AG04449 (cell line): ENCODE measurements at regions not wholly inside any gene's neighbourhood (a gene's known extent, or its start where the extent isn't known, plus 50 kb on each side); places are given as distances from the start of the nearest gene placed in this dataset.

Source experiments
- CTCF ChIA-PET: fragments of 350-600 bp; formaldehyde crosslinking; extraction: SDS; loops from one replicate; lab custom pipeline; 2021; ENCODE audit warnings: antibody characterized with exemption; lab: Yijun Ruan, JAX
- POLR2A ChIA-PET: fragments of 400-600, 350-600 bp; formaldehyde crosslinking; extraction: SDS; loops from one replicate; lab custom pipeline; 2020; ENCODE audit warnings: antibody characterized with exemption, inconsistent platforms; lab: Yijun Ruan, JAX
- DNase-seq: peaks from one replicate; pipeline ENCODE4 v3.0.0-alpha.2; 2010; ENCODE audit warnings: low read depth, low spot score
- H3K4me3 ChIP-seq: 2 replicates; pipeline ENCODE4 v1.5.1; 2011; ENCODE audit warnings: low read depth, mild to moderate bottlenecking, control low read depth, low read length
- TF ChIP-seq, protein P1 (sequence below): IDR thresholded peaks from one replicate; pipeline ENCODE4 v1.5.1; 2011; ENCODE audit warnings: mild to moderate bottlenecking, moderate library complexity, low read length, control low read depth, inconsistent platforms; ENCODE audit not compliant: insufficient read depth; ENCODE audit errors: missing control alignments

DNA sequence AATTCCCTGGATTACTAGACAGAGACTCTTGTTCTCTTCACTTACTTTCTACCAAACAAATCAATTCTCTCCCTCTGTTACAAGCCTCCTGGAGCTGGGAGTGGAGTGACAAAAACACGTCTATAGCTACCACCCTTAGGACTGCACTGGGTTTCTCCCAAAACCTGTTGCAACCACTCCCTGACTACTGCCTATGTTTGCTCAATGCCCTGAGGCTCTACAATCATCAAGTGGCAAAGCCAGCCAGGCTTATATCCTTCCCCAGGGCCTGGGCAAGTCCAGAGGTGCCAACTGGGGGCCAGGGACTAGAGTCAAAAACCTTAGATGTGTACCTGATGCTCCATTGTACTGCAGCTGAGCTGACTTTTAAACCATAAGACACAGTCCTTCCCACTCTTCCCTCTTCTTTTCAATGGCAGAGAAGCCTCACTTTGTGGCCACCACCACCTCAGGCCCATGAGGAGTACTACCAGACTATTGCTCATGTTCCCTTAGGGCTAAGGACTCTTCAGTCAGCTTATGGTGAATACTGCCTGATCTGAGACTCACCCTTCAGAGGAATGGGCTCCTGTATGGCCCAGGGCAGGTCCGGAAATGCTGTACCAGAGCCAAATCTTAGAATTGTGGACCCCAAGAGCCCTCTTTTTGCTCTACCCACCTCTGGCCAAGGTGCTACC is 125.4 kb upstream of the PLCL2 start:
- ChIA-PET CTCF (no interaction called here), POLR2A (no interaction called here)
- TF ChIP-seq, protein P1, sequence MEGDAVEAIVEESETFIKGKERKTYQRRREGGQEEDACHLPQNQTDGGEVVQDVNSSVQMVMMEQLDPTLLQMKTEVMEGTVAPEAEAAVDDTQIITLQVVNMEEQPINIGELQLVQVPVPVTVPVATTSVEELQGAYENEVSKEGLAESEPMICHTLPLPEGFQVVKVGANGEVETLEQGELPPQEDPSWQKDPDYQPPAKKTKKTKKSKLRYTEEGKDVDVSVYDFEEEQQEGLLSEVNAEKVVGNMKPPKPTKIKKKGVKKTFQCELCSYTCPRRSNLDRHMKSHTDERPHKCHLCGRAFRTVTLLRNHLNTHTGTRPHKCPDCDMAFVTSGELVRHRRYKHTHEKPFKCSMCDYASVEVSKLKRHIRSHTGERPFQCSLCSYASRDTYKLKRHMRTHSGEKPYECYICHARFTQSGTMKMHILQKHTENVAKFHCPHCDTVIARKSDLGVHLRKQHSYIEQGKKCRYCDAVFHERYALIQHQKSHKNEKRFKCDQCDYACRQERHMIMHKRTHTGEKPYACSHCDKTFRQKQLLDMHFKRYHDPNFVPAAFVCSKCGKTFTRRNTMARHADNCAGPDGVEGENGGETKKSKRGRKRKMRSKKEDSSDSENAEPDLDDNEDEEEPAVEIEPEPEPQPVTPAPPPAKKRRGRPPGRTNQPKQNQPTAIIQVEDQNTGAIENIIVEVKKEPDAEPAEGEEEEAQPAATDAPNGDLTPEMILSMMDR: no peak
- DNase-seq: no peak
- no peak overlapping the region for H3K4me3 ChIP-seq

- POLR2A ChIA-PET: no interaction called here
- DNase-seq: peak; percentile 38
- CTCF ChIA-PET: no interaction called here
- no peak overlapping the region for H3K4me3 ChIP-seq
- TF ChIP-seq, protein P1: no peak
Measured at GRCh38 chr3:16761571-16761970, 123.2 kb upstream of the PLCL2 start.

DNA sequence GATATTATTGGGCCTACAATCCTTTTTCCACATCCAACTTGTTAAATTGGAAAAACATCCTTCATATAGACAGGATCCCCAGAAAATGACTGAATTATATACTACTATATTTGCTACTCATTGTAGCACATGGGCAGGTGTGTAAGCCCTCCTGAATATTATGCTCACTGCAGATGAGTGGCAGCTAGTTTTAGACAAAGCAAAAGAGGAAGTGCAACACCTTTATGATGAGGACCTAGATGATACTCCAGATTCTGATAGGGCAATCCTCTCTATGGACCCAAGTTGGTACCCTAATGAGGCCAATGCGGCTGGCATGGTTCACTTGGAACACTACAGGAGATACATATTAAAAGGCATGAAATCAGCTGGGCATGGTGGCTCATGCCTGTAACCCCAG is 119.1 kb upstream of the PLCL2 start:
- POLR2A ChIA-PET: no interaction called here

GRCh38 chr3:16767006-16767405 is 117.7 kb upstream of the PLCL2 start:
- H3K4me3 ChIP-seq: no peak overlapping the region
- POLR2A ChIA-PET: no interaction called here
- DNase-seq: no peak
- CTCF ChIA-PET: interaction anchor here (0.8 to 2.0 kb wide), 2 partner anchors 9 to 13 kb away, joined by 3 to 4 read pairs; no protein-coding TSS in a partner anchor
- TF ChIP-seq, protein P1: no peak

More for the DNA sequence above, 119.1 kb upstream of the PLCL2 start:
- TF ChIP-seq, protein P1: no peak
- DNase-seq: no peak
- no peak overlapping the region for H3K4me3 ChIP-seq
- CTCF ChIA-PET: no interaction called here

- TF ChIP-seq, protein P1: no peak
- no peak overlapping the region for H3K4me3 ChIP-seq
- CTCF ChIA-PET: interaction anchor here (2.0 kb wide), 1 partner anchor 8 kb away, joined by 4 read pairs; no protein-coding TSS in a partner anchor
- no peak for DNase-seq
- POLR2A ChIA-PET: no interaction called here
Measured at GRCh38 chr3:16768014-16768413, 116.7 kb upstream of the PLCL2 start.

- ChIA-PET CTCF (no interaction called here), POLR2A (no interaction called here)
- no peak for DNase-seq
- H3K4me3 ChIP-seq: no peak overlapping the region
- TF ChIP-seq, protein P1: no peak
Measured at GRCh38 chr3:16768956-16769355, 115.8 kb upstream of the PLCL2 start.
